ENCODE measurements at regions not wholly inside any gene's neighbourhood (a gene's known extent, or its start where the extent isn't known, plus 50 kb on each side); places are given as distances from the start of the nearest gene placed in this dataset.
"Not testable (repeated sequence)": the region's sequence is repeated elsewhere in the genome, so short reads cannot be mapped to it uniquely, and the experiment has no call there.

DNA sequence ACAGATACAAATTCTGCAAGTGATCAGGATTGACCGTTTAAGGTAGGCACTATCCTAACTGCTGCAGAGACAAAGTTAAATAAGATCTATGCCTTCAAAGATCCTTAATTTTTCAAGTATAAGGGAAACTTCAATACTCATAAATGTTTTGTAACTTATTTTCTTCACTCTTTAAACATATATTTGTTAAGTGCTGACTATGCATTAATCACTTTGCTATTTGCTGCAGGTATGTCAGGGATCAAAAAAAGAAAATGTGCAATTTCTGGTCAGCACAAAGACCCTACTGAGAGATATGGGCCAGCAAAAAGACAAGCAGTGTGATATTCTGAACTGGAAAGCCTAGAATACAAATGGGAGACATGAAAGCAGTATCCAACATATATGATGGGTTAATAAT is 756.1 kb upstream of the PCDH9 start:
- DNase-seq: no peak

GRCh38 chr13:67977066-67977465 is 746.9 kb upstream of the PCDH9 start:
- no peak for DNase-seq

DNA sequence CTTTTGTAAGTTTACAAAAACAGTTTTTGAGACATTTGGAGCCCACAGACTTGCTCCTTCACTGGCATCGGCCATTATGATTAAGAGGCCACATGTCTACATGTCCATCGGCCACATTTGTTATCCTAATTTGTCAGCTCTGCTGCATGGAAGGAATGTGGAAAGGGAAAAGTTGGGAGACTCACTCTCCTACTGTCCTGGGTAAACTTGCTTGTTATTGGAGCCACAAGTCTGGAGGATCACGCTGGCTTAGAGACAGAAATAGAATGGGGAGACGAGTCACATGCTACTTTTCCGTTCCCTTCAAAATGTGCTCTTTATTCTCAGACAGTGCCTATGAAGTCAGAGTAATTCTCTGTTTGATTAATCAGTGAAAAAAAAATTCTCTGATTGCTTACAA is 741.2 kb upstream of the PCDH9 start:
- no peak for DNase-seq

GRCh38 chr13:67967031-67967430 is 736.9 kb upstream of the PCDH9 start:
- no peak for DNase-seq

DNA sequence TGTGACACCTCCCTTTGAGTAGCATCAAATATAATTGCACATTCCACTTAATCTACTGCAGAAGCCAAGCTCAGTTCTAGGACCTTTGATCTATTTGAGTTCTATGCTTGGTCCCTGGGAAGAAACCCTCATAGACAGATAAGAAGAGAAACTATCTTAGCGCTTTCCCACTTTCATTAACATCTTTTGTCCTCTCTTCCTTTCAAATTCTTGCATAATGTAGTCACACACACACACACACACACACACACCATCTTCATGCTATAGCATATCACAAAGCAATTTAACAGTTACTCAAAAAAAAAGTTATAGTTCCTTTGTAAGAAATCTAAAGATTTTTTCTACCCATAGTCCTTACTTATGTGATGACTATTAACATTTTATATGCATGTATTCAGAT is 735.9 kb upstream of the PCDH9 start:
- no peak for DNase-seq

DNA sequence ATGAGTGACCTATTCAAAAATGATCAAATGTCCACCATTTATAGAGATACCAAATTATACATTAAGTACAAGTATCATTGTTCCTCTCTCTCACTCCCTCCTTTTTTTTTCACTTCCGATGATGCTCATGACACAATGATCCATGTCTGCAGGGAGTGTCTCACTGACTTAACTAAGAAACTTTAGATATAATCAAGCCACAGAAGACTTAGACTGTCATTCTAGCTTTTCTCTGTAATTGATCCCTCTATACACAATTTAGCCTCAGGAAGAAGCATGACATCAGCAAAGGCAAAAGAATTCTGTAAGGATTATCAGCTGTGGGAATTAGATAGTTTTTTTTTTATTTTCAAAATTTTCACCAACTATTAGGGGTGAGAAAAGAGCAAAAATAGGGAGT is 734.9 kb upstream of the PCDH9 start:
- no peak for DNase-seq

DNA sequence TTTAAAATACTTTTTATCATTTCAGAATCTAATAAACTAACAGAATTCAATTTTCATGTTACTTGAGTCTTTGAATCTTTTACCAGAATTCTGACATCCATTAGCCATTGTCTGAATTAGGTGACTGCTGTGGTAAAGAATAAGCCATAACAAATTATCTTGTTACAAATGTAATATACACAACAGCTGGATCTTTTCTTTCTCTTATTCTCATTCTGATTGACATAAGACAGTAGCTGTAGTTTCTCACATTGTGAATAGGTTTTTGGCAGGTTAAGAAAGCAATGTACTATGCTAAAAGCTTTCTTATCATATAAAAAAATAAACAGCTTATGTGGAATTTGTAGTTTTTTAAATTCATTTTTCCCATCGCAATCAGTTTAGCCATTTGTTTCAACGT is 734.0 kb upstream of the PCDH9 start:
- DNase-seq: no peak

- no peak for DNase-seq
Measured at GRCh38 chr13:67961331-67961730, 731.2 kb upstream of the PCDH9 start.

- DNase-seq: no peak
Measured at GRCh38 chr13:67951431-67951830, 721.3 kb upstream of the PCDH9 start.

GRCh38 chr13:67950603-67951002 is 720.5 kb upstream of the PCDH9 start:
- DNase-seq: no peak

GRCh38 chr13:67946131-67946530 is 716.0 kb upstream of the PCDH9 start:
- no peak for DNase-seq

GRCh38 chr13:67943116-67943515 is 713.0 kb upstream of the PCDH9 start:
- no peak for DNase-seq

DNA sequence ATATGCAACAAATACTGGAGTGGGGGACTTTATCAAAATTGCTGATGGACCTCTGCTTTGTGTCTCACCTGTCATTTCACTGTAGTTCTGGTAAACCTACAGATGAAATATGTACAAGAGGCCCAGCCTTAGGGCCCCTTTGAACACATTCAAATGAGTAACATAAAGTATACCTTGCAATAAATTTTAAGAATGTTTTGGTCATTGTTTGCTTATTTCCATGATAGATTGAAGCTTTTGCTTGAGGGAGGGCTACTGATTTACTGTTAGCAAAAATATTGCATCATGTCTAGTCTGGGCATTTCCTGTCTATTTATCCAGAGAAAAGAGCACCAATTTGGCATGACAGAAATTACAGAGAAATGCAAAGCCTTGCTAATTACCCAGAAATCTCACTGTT is 705.5 kb upstream of the PCDH9 start:
- DNase-seq: no peak

GRCh38 chr13:67934617-67935330 is 704.6 kb upstream of the PCDH9 start:
- DNase-seq: no peak

DNA sequence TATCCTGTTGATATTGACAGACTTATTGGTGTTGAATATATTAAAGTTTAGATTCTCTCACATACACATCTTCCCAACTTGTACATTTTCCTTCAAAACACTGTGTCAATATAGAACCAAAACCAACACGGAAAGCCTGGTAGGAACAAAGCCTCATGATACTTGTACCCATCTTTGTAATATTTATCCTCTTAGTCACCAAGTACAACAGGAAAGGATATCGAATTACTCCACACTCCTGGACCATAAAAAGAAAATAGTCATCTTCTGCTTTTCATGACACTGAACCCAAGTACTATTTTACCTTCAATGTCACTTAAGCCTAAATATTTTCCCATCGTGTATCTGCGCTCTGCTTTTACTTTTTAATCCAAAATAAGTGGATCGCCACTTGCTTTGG is 702.9 kb upstream of the PCDH9 start:
- DNase-seq: no peak

GRCh38 chr13:67917291-67917987 is 687.3 kb upstream of the PCDH9 start:
- DNase-seq: no peak

DNA sequence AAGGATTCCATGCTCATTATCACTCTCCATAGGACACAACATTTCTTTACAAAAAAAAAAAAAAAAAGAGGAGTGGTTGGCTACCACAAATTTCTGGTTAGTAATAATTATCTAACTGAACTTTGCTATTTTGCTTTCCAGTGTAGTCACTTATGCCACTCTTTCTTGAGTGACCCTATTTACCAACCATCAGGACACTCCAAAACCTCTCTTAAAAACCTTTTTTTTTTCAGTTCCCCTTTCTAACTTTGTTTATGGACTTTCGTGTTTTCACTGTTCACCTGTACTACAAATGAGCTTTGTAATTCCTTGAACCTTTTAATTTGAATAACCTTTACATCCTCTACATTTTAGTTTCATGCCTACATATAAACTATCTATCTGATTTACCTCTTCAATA is 686.5 kb upstream of the PCDH9 start:
- DNase-seq: no peak

DNA sequence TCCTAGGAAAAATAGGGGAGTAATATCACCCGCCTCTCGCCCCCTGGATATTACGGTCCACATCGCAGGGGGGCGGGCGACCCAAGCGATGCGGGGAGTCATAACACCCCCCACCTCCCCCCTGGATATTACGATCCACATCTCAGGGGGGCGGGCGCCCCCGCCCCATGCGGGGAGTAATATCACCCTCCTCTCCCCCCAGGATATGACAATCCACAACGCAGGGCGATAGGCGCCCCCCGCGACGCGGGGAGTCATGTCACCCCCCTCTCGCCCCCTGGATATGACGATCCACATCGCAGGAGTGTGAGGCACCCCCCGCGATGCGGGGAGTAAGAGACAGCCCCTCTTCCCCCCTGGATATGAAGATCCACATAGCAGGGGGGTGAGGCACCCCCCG is 684.4 kb upstream of the PCDH9 start:
- DNase-seq: no peak

DNA sequence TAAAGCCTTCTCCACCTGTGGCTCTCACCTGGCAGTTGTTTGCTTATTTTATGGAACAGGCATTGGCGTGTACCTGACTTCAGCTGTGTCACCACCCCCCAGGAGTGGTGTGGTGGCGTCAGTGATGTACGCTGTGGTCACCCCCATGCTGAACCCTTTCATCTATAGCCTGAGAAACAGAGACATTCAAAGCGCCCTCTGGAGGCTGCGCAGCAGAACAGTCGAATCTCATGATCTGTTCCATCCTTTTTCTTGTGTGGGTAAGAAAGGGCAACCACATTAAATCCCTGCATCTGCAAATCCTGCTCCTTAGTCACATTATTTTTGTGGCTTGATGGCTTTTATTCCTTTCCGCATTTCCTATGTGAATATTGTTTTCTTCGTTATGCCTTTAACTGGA is 672.8 kb upstream of the PCDH9 start:
- DNase-seq: not testable (repeated sequence)

DNA sequence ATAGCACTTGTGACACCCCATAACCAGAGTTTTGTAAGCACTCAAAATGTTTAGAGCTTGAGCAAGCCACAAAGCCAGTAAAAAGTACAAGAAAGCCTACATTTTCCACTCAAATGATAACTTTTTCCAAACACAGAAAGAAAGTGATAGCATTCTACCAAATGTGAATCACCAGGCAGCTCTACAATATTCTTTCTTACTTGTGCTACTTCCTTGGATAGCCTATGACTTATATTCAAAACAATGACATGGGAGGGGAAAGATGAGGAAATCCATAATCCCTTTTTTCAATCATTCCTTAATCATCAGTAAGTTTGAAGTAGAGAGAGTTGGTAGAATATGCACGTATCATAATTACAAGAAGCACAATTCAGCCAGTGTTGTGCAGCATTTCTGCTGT is 650.8 kb upstream of the PCDH9 start:
- DNase-seq: no peak

DNA sequence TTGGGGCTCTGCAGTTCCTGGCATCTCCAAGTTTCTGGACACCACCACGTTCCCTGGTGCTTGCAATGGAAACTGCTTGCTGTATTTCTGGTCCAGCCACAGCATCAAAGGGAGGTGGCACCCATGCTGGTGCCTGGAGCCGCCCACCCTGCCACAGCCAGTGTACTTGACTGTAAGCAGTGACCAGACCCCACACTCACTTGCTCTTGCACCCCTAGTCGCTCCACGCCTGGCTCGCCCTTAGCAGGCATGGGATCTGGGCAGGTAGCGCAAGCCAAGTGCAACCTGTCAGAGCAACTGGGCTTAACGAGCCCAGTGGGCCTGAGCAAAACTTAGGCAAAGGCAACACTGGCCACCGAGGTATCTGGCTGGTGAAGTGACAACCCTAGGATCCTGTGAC is 648.2 kb upstream of the PCDH9 start:
- no peak for DNase-seq

DNA sequence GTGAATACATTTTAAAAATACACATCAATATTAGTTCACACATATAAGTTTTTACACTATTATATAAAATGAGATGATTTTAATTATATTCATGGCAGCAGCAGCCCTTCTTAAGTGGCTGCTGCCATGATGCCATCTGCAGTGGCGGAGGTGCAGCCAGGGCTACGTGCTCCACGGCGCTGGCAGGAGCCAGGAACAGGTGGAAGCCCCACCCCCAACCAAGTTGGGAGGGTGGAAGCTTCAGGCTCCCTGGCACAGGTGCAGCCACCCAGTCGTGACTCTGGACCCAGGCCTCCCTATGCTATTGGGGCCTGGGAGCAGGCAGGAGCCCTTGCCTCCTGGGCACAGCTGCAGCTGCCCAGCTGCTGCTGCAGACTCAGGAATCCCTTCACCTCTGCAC is 646.9 kb upstream of the PCDH9 start:
- DNase-seq: no peak

- DNase-seq: no peak
Measured at GRCh38 chr13:67867206-67867605, 637.1 kb upstream of the PCDH9 start.

- no peak for DNase-seq
Measured at GRCh38 chr13:67860315-67860714, 630.2 kb upstream of the PCDH9 start.

- no peak for DNase-seq
Measured at GRCh38 chr13:67859904-67860303, 629.8 kb upstream of the PCDH9 start.

All from NCI-H774 (cell line).